AG10803 (cell line): ENCODE measurements at regions not wholly inside any gene's neighbourhood (a gene's known extent, or its start where the extent isn't known, plus 50 kb on each side); places are given as distances from the start of the nearest gene placed in this dataset.

ENCODE experiments used
- DNase-seq: peaks from one replicate; pipeline ENCODE4 v3.0.0; 2010; ENCODE audit warnings: low read depth
- H3K4me3 ChIP-seq: 2 replicates; pipeline ENCODE4 v1.5.1; 2011; ENCODE audit warnings: mild to moderate bottlenecking, low read length, control low read depth
- TF ChIP-seq, protein P1 (sequence below): conservative IDR thresholded peaks from 2 replicates; pipeline ENCODE4 v1.5.1; 2011; ENCODE audit warnings: mild to moderate bottlenecking, low read length, control low read depth, inconsistent platforms

GRCh38 chr2:136257893-136258292 is 139.9 kb upstream of the CXCR4 start:
- TF ChIP-seq, protein P1, sequence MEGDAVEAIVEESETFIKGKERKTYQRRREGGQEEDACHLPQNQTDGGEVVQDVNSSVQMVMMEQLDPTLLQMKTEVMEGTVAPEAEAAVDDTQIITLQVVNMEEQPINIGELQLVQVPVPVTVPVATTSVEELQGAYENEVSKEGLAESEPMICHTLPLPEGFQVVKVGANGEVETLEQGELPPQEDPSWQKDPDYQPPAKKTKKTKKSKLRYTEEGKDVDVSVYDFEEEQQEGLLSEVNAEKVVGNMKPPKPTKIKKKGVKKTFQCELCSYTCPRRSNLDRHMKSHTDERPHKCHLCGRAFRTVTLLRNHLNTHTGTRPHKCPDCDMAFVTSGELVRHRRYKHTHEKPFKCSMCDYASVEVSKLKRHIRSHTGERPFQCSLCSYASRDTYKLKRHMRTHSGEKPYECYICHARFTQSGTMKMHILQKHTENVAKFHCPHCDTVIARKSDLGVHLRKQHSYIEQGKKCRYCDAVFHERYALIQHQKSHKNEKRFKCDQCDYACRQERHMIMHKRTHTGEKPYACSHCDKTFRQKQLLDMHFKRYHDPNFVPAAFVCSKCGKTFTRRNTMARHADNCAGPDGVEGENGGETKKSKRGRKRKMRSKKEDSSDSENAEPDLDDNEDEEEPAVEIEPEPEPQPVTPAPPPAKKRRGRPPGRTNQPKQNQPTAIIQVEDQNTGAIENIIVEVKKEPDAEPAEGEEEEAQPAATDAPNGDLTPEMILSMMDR, result no peak
- DNase-seq, result no peak
- no peak overlapping the region for H3K4me3 ChIP-seq

DNA sequence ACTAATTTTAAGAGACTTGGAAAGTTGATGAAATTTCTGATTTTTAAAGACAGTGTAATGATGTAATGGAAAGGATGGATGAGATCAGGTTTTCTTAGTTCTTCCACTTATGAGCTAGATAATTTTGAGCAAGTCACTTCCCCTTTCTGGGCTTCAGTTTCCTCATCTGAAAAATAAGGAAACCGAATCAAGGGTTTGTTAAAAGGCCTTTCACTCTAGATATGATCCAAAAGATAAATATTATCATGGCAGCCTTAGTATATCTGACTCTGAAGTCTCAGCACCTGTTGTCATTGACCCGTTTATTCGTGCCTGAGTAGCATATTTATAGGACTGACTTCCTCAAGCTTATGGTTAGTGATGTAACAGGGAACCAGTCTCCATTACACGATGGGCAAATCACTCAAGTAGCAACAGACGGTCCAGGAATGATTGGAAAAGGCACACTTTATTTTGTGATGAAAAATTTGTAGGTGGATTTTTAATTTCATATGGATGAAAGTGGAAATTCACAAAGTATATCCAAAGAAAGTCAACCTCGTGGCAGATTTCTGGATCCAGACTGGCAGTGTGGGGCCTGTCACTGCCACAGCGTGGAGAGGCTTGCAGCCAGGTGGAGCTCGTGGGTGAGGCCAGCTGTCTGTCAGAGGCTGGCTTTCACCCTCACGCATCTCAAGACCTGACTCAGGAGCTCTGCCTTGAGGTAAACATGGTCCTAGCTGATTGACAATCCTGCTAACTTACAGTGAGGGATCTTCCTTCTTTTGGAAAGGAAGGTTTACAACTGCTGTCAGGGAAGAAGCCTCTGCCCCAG is 137.9 kb upstream of the CXCR4 start:
- no peak for DNase-seq
- TF ChIP-seq, protein P1, result no peak
- H3K4me3 ChIP-seq, result no peak overlapping the region

- TF ChIP-seq, protein P1, result no peak
- no peak for DNase-seq
- H3K4me3 ChIP-seq, result no peak overlapping the region
Measured at GRCh38 chr2:136255127-136255526, 137.2 kb upstream of the CXCR4 start.

GRCh38 chr2:136254681-136255080 is 136.7 kb upstream of the CXCR4 start:
- no peak overlapping the region for H3K4me3 ChIP-seq
- DNase-seq, result no peak
- TF ChIP-seq, protein P1, result no peak

- no peak overlapping the region for H3K4me3 ChIP-seq
- DNase-seq, result no peak
- TF ChIP-seq, protein P1, result no peak
Measured at GRCh38 chr2:136253288-136254004, 135.5 kb upstream of the CXCR4 start.

GRCh38 chr2:136251885-136252585 is 134.1 kb upstream of the CXCR4 start:
- DNase-seq, result no peak
- H3K4me3 ChIP-seq, result no peak overlapping the region
- TF ChIP-seq, protein P1, result no peak
